Mesenchymal stem cell (in vitro differentiated cells and primary cell): ENCODE measurements at regions not wholly inside any gene's neighbourhood (a gene's known extent, or its start where the extent isn't known, plus 50 kb on each side); places are given as distances from the start of the nearest gene placed in this dataset.

ENCODE experiments used
- DNase-seq: peaks from one replicate; pipeline ENCODE4 v3.0.0-alpha.2; 2013
- H2AFZ ChIP-seq: one replicate; pipeline ENCODE4 v1.6.1; 2013; ENCODE audit warnings: low read depth, mild to moderate bottlenecking, control low read depth, inconsistent platforms, low read length, moderate library complexity
- H2AK5ac ChIP-seq: 2 replicates; pipeline ENCODE4 v1.6.1; 2013; ENCODE audit warnings: low read length, moderate library complexity, mild to moderate bottlenecking, inconsistent platforms; ENCODE audit not compliant: severe bottlenecking
- H2BK120ac ChIP-seq: one replicate; pipeline ENCODE4 v1.6.1; 2013; ENCODE audit warnings: low read depth, mild to moderate bottlenecking, inconsistent platforms, low read length, moderate library complexity
- H2BK12ac ChIP-seq, 2 experiments: one replicate each; pipeline ENCODE4 v1.6.1; 2013; ENCODE audit warnings: inconsistent platforms in 2 of 2, low read length in 2 of 2, mild to moderate bottlenecking in 2 of 2, moderate library complexity in 2 of 2, control low read depth in 1 of 2
- H2BK15ac ChIP-seq: one replicate; pipeline ENCODE4 v1.6.1; 2013; ENCODE audit warnings: mild to moderate bottlenecking, low read depth, inconsistent platforms; ENCODE audit not compliant: poor library complexity, severe bottlenecking
- H2BK5ac ChIP-seq: 2 replicates; pipeline ENCODE4 v1.6.1; 2013; ENCODE audit warnings: low read depth, mild to moderate bottlenecking, low read length, control low read depth, inconsistent platforms; ENCODE audit not compliant: poor library complexity, severe bottlenecking
- H3K14ac ChIP-seq, 2 experiments: one replicate each; pipeline ENCODE4 v1.6.1; 2013; ENCODE audit warnings: inconsistent platforms in 2 of 2, low read length in 2 of 2, control low read depth in 1 of 2, mild to moderate bottlenecking in 1 of 2, moderate library complexity in 1 of 2
- H3K18ac ChIP-seq, 2 experiments: one replicate each; pipeline ENCODE4 v1.6.1; 2013; ENCODE audit warnings: inconsistent platforms in 2 of 2, low read length in 2 of 2, control low read depth in 1 of 2, low read depth in 1 of 2, mild to moderate bottlenecking in 1 of 2
- H3K23ac ChIP-seq, 2 experiments: one replicate each; pipeline ENCODE4 v1.6.1; 2013; ENCODE audit warnings: inconsistent platforms in 2 of 2, low read length in 2 of 2, mild to moderate bottlenecking in 2 of 2, moderate library complexity in 2 of 2, control low read depth in 1 of 2
- H3K27ac ChIP-seq: 2 replicates; pipeline ENCODE4 v1.5.1; 2013; ENCODE audit warnings: mild to moderate bottlenecking, moderate library complexity, low read length, control low read depth, inconsistent platforms; ENCODE audit not compliant: poor library complexity, severe bottlenecking
- H3K27me3 ChIP-seq, 2 experiments: 2 replicates each; pipeline versions ENCODE4 v1.6.1 to v1.7.0; 2013; ENCODE audit warnings: low read length in 2 of 2, mild to moderate bottlenecking in 2 of 2, moderate library complexity in 2 of 2, control low read depth in 1 of 2, inconsistent platforms in 1 of 2; ENCODE audit not compliant: control insufficient read depth in 1 of 2, insufficient read depth in 1 of 2
- H3K36me3 ChIP-seq, 2 experiments: 2 replicates each; pipeline versions ENCODE4 v1.6.1 to v1.7.0; 2013; ENCODE audit warnings: low read length in 2 of 2, control low read depth in 1 of 2, inconsistent platforms in 1 of 2, low read depth in 1 of 2, mild to moderate bottlenecking in 1 of 2; ENCODE audit not compliant: insufficient read depth in 2 of 2, control insufficient read depth in 1 of 2
- H3K4ac ChIP-seq, 2 experiments: one replicate each; pipeline ENCODE4 v1.6.1; 2013; ENCODE audit warnings: inconsistent platforms in 2 of 2, low read length in 2 of 2, mild to moderate bottlenecking in 2 of 2, moderate library complexity in 2 of 2, control low read depth in 1 of 2, low read depth in 1 of 2
- H3K4me1 ChIP-seq: 2 replicates; pipeline ENCODE4 v1.6.1; 2013; ENCODE audit warnings: low read depth, low read length, control low read depth; ENCODE audit not compliant: control insufficient read depth, insufficient read depth
- H3K4me2 ChIP-seq: 2 replicates; pipeline ENCODE4 v1.6.1; 2013; ENCODE audit warnings: low read length, mild to moderate bottlenecking, inconsistent platforms; ENCODE audit not compliant: poor library complexity, severe bottlenecking
- H3K4me3 ChIP-seq, 2 experiments: 2 replicates each; pipeline versions ENCODE4 v1.5.1 to v1.7.0; 2013; ENCODE audit warnings: low read length in 2 of 2, mild to moderate bottlenecking in 2 of 2, control low read depth in 1 of 2, low read depth in 1 of 2; ENCODE audit not compliant: insufficient read depth in 1 of 2
- H3K79me1 ChIP-seq: replicated peaks from 2 replicates; pipeline ENCODE4 v1.6.1; 2013; ENCODE audit warnings: mild to moderate bottlenecking, control low read depth, low read length, inconsistent platforms; ENCODE audit not compliant: poor library complexity, severe bottlenecking
- H3K9ac ChIP-seq: 2 replicates; pipeline ENCODE4 v1.7.0; 2013; ENCODE audit warnings: mild to moderate bottlenecking, low read length, moderate library complexity
- H3K9me3 ChIP-seq: 2 replicates; pipeline ENCODE4 v1.7.0; 2013; ENCODE audit warnings: mild to moderate bottlenecking, low read length; ENCODE audit not compliant: control insufficient read depth
- H4K8ac ChIP-seq: one replicate; pipeline ENCODE4 v1.6.1; 2013; ENCODE audit warnings: inconsistent platforms, mild to moderate bottlenecking, low read length, moderate library complexity
- H4K91ac ChIP-seq: one replicate; pipeline ENCODE4 v1.6.1; 2013; ENCODE audit warnings: mild to moderate bottlenecking, low read length, inconsistent platforms
- WGBS: methylation state at CpG from one replicate; pipeline ENCODE4 v1.1.7; 2013; ENCODE audit warnings: mixed read lengths; 5-methylcytosine and 5-hydroxymethylcytosine counted together

- H3K27ac ChIP-seq, result no peak overlapping the region
- no peak overlapping the region for H2BK5ac ChIP-seq
- H3K18ac ChIP-seq, result no peak overlapping the region
- no peak overlapping the region for H2BK120ac ChIP-seq
- H2AK5ac ChIP-seq, result no peak overlapping the region
- no peaks in the 10 kb centered on the region for H3K79me1 ChIP-seq
- no peak overlapping the region for H2BK12ac ChIP-seq
- WGBS, result 100% methylated on average over 1 of the region's 3 CpGs
- H2BK15ac ChIP-seq, result no peak overlapping the region
- H4K91ac ChIP-seq, result no peak overlapping the region
- no peak overlapping the region for H4K8ac ChIP-seq
- no peak overlapping the region for H3K14ac ChIP-seq
- H2AFZ ChIP-seq, result no peak overlapping the region
- H3K23ac ChIP-seq, result no peak overlapping the region
- DNase-seq, result no peak
- H3K4me3 ChIP-seq, result no peak overlapping the region
- H3K4me1 ChIP-seq, result no peaks in the 10 kb centered on the region
- H3K27me3 ChIP-seq, result peaks cover 0 to 4% of the 10 kb centered on the region in 2 experiments
- no peaks in the 10 kb centered on the region for H3K36me3 ChIP-seq
- H3K9ac ChIP-seq, result no peak overlapping the region
- H3K4ac ChIP-seq, result no peak overlapping the region
- H3K4me2 ChIP-seq, result no peak overlapping the region
- peaks cover 4% of the 10 kb centered on the region for H3K9me3 ChIP-seq
Observed at GRCh38 chr2:238627899-238628298, 201.2 kb downstream of the ASB1 start.

- Histone ChIP-seq H3K4me3 (no peak overlapping the region), H2AK5ac (no peak overlapping the region), H3K27me3 (peaks cover 0 to 4% of the 10 kb centered on the region in 2 experiments), H4K8ac (no peak overlapping the region), H2BK12ac (no peak overlapping the region), H3K36me3 (no peaks in the 10 kb centered on the region), H3K4me1 (no peaks in the 10 kb centered on the region), H2AFZ (no peak overlapping the region), H2BK5ac (no peak overlapping the region), H3K27ac (no peak overlapping the region), H2BK15ac (no peak overlapping the region), H3K18ac (no peak overlapping the region), H4K91ac (no peak overlapping the region), H2BK120ac (no peak overlapping the region), H3K9me3 (peaks cover 4% of the 10 kb centered on the region), H3K79me1 (no peaks in the 10 kb centered on the region), H3K4ac (no peak overlapping the region), H3K14ac (no peak overlapping the region), H3K9ac (no peak overlapping the region), H3K4me2 (no peak overlapping the region), H3K23ac (no peak overlapping the region)
- 74% methylated on average over 8 of the region's 8 CpGs for WGBS
- no peak for DNase-seq
Observed at GRCh38 chr2:238629064-238629463, 202.3 kb downstream of the ASB1 start.

GRCh38 chr2:238631491-238632180 lies 204.9 kb downstream of the ASB1 start:
- H4K91ac ChIP-seq, result no peak overlapping the region
- no peak for DNase-seq
- no peak overlapping the region for H3K18ac ChIP-seq
- H3K9me3 ChIP-seq, result peaks cover 4% of the 10 kb centered on the region
- no peak overlapping the region for H2BK5ac ChIP-seq
- no peak overlapping the region for H3K4me2 ChIP-seq
- no peak overlapping the region for H3K23ac ChIP-seq
- no peak overlapping the region for H3K14ac ChIP-seq
- H2BK12ac ChIP-seq, result no peak overlapping the region
- H3K4ac ChIP-seq, result no peak overlapping the region
- H2AK5ac ChIP-seq, result no peak overlapping the region
- H3K27ac ChIP-seq, result no peak overlapping the region
- no peak overlapping the region for H3K9ac ChIP-seq
- H3K79me1 ChIP-seq, result no peaks in the 10 kb centered on the region
- H4K8ac ChIP-seq, result no peak overlapping the region
- peaks cover 3% of the 10 kb centered on the region for H3K4me1 ChIP-seq
- no peaks in the 10 kb centered on the region for H3K36me3 ChIP-seq
- H2AFZ ChIP-seq, result no peak overlapping the region
- WGBS, result 86% methylated on average over 15 of the region's 15 CpGs
- no peak overlapping the region for H2BK120ac ChIP-seq
- no peak overlapping the region for H2BK15ac ChIP-seq
- H3K27me3 ChIP-seq, result peaks cover 0 to 4% of the 10 kb centered on the region in 2 experiments
- H3K4me3 ChIP-seq, result no peak overlapping the region

GRCh38 chr2:238632181-238633060 lies 205.7 kb downstream of the ASB1 start:
- H3K79me1 ChIP-seq, result no peaks in the 10 kb centered on the region
- H2AFZ ChIP-seq, result no peak overlapping the region
- no peak overlapping the region for H3K14ac ChIP-seq
- H3K27me3 ChIP-seq, result peaks cover 0 to 4% of the 10 kb centered on the region in 2 experiments
- H3K36me3 ChIP-seq, result no peaks in the 10 kb centered on the region
- H3K9ac ChIP-seq, result no peak overlapping the region
- H3K4me1 ChIP-seq, result peaks cover 3% of the 10 kb centered on the region
- H4K8ac ChIP-seq, result no peak overlapping the region
- no peak overlapping the region for H3K4me3 ChIP-seq
- H2BK15ac ChIP-seq, result no peak overlapping the region
- no peak overlapping the region for H3K4ac ChIP-seq
- H2BK120ac ChIP-seq, result no peak overlapping the region
- DNase-seq, result no peak
- no peak overlapping the region for H3K4me2 ChIP-seq
- H4K91ac ChIP-seq, result no peak overlapping the region
- H2BK5ac ChIP-seq, result no peak overlapping the region
- WGBS, result 90% methylated on average over 26 of the region's 26 CpGs
- H3K27ac ChIP-seq, result no peak overlapping the region
- no peak overlapping the region for H2AK5ac ChIP-seq
- H3K18ac ChIP-seq, result no peak overlapping the region
- peaks cover 1% of the 10 kb centered on the region for H3K9me3 ChIP-seq
- no peak overlapping the region for H3K23ac ChIP-seq
- no peak overlapping the region for H2BK12ac ChIP-seq
